GM23248 (cell line): ENCODE measurements at regions not wholly inside any gene's neighbourhood (a gene's known extent, or its start where the extent isn't known, plus 50 kb on each side); places are given as distances from the start of the nearest gene placed in this dataset.
"Not testable (repeated sequence)": the region's sequence is repeated elsewhere in the genome, so short reads cannot be mapped to it uniquely, and the experiment has no call there.

Source experiments
- DNase-seq: peaks from one replicate; pipeline ENCODE4 v3.0.0-alpha.2; 2015
- H2AFZ ChIP-seq: fragments of 200-600 bp; sonication (generic); 2 replicates; pipeline ENCODE4 v1.6.1; 2016; ENCODE audit warnings: antibody characterized with exemption
- H3F3A ChIP-seq: fragments of 200-600 bp; sonication (generic); 2 replicates; pipeline ENCODE4 v1.6.1; 2016; ENCODE audit warnings: mild to moderate bottlenecking, antibody characterized with exemption, mixed run types; ENCODE audit not compliant: insufficient read depth
- H3K27ac ChIP-seq: fragments of 200-600 bp; sonication (generic); 2 replicates; pipeline ENCODE4 v1.5.1; 2016; ENCODE audit warnings: mild to moderate bottlenecking
- H3K27me3 ChIP-seq: fragments of 200-600 bp; sonication (generic); replicated peaks from 2 replicates; pipeline ENCODE4 v1.6.1; 2016; ENCODE audit warnings: mild to moderate bottlenecking; ENCODE audit not compliant: insufficient read depth
- H3K36me3 ChIP-seq: fragments of 200-600 bp; sonication (generic); 2 replicates; pipeline ENCODE4 v1.6.1; 2016; ENCODE audit warnings: low read depth, mild to moderate bottlenecking
- H3K4me1 ChIP-seq: fragments of 200-600 bp; sonication (generic); 2 replicates; pipeline ENCODE4 v1.6.1; 2016; ENCODE audit warnings: mild to moderate bottlenecking; ENCODE audit not compliant: insufficient read depth
- H3K4me2 ChIP-seq: fragments of 200-600 bp; sonication (generic); one replicate; pipeline ENCODE4 v1.6.1; 2016; ENCODE audit warnings: mild to moderate bottlenecking; ENCODE audit not compliant: unreplicated experiment
- H3K4me3 ChIP-seq: fragments of 200-600 bp; sonication (generic); 2 replicates; pipeline ENCODE4 v1.5.1; 2016; ENCODE audit warnings: mild to moderate bottlenecking
- H3K79me2 ChIP-seq: fragments of 200-600 bp; sonication (generic); 2 replicates; pipeline ENCODE4 v1.6.1; 2016; ENCODE audit warnings: mild to moderate bottlenecking; ENCODE audit not compliant: insufficient read depth
- H3K9ac ChIP-seq: fragments of 200-600 bp; sonication (generic); 2 replicates; pipeline ENCODE4 v1.6.1; 2016; ENCODE audit warnings: mild to moderate bottlenecking
- H3K9me2 ChIP-seq: fragments of 200-600 bp; sonication (generic); 2 replicates; pipeline ENCODE4 v1.6.1; 2016; ENCODE audit warnings: mixed run types, mild to moderate bottlenecking, moderate library complexity; ENCODE audit not compliant: insufficient read depth
- H3K9me3 ChIP-seq: fragments of 200-600 bp; sonication (generic); one replicate; pipeline ENCODE4 v1.6.1; 2017; ENCODE audit warnings: low read depth
- H4K20me1 ChIP-seq: fragments of 200-600 bp; sonication (generic); 2 replicates; pipeline ENCODE4 v1.6.0; 2016; ENCODE audit not compliant: insufficient read depth
- EZH2 ChIP-seq: fragments of 200-600 bp; sonication (generic); IDR thresholded peaks from 2 replicates; pipeline ENCODE4 v1.6.1; 2018; ENCODE audit warnings: antibody characterized with exemption, mild to moderate bottlenecking; ENCODE audit not compliant: insufficient read depth, poor library complexity, severe bottlenecking
- EZH2phosphoT487 ChIP-seq: fragments of 200-600 bp; sonication (generic); IDR thresholded peaks from 2 replicates; pipeline ENCODE4 v1.6.1; 2018; ENCODE audit warnings: antibody characterized with exemption, moderate library complexity, mild to moderate bottlenecking, low read depth; ENCODE audit not compliant: insufficient read depth
- WGBS, 2 experiments: methylation state at CpG; one replicate each; pipeline ENCODE4 v1.1.6; 2015 to 2017; ENCODE audit warnings: low lambda C conversion rate in 2 of 2, low coverage in 1 of 2; ENCODE audit errors: missing lambda C conversion rate in 2 of 2; 5-methylcytosine and 5-hydroxymethylcytosine counted together
- in situ Hi-C: fragments of 300-500 bp; cut with MboI; formaldehyde crosslinking; loops from 2 replicates; pipeline ENCODE4 v1.15.0; 2020

GRCh38 chr5:92051741-92052140 lies 668.6 kb upstream of the ARRDC3 start:
- no peak for DNase-seq

GRCh38 chr5:92050970-92051369 lies 667.9 kb upstream of the ARRDC3 start:
- Histone ChIP-seq H3K4me1 (no peaks in the 10 kb centered on the region), H3K36me3 (no peaks in the 10 kb centered on the region), H4K20me1 (no peaks in the 10 kb centered on the region), H3K4me2 (no peak overlapping the region), H3K9me3 (no peaks in the 10 kb centered on the region), H3K4me3 (no peak overlapping the region), H3F3A (no peaks in the 10 kb centered on the region), H3K27ac (no peak overlapping the region), H3K27me3 (no peaks in the 10 kb centered on the region), H3K9me2 (no peaks in the 10 kb centered on the region), H3K79me2 (no peaks in the 10 kb centered on the region), H3K9ac (no peak overlapping the region), H2AFZ (no peak overlapping the region)
- in situ Hi-C loops, result no loop called here
- TF ChIP-seq EZH2, result no peak
- no peak for TF ChIP-seq EZH2phosphoT487
- DNase-seq, result no peak
- whole genome bisulfite sequencing, 2 experiments, result 22 to 43% methylated on average over 2 of the region's 2 CpGs

More at GRCh38 chr5:92051741-92052140, 668.6 kb upstream of the ARRDC3 start:
- Histone ChIP-seq H3K9me2 (no peaks in the 10 kb centered on the region), H3K4me1 (no peaks in the 10 kb centered on the region), H4K20me1 (no peaks in the 10 kb centered on the region), H3K79me2 (no peaks in the 10 kb centered on the region), H2AFZ (no peak overlapping the region), H3K4me2 (no peak overlapping the region), H3K27ac (no peak overlapping the region), H3F3A (no peaks in the 10 kb centered on the region), H3K9ac (no peak overlapping the region), H3K4me3 (no peak overlapping the region), H3K27me3 (no peaks in the 10 kb centered on the region), H3K9me3 (no peaks in the 10 kb centered on the region), H3K36me3 (no peaks in the 10 kb centered on the region)
- no peak for TF ChIP-seq EZH2phosphoT487
- TF ChIP-seq EZH2, result no peak
- in situ Hi-C loops, result no loop called here

DNA sequence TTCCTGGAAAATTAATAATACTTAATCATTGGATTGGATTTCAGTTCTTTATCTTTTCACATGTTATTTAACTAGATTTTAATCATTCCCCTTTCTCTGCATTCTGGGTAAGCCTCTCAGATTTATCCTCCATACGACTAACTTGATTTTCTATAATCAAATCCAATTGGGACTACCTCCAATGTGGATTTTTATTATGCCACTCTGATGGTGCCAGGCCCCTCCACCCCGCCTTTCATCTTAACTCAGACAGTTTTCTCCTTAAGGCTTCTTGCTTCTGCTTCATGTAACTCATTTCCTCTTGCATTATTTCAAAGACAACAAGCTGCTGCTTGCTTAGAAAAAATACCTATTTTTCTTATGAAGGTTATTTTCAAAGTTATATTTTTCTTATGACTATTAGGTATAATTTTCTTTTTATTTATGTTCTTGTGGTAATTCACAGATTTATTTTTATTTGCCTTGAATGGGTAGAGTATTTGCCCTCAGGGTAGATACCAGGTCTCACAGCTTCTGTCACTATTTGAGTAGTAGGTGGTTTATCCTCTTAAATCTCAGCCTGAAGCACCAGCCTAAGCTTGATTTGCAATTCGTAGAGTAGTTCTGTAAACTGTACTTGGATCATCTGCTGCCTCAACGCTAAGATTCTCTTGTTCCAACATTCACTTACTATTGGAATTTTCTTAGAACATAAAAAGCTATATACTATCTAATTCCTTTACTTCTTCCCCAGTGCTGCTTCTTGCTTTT lies 659.0 kb upstream of the ARRDC3 start:
- Histone ChIP-seq H3K27me3 (no peaks in the 10 kb centered on the region), H3K9me3 (peaks cover 4% of the 10 kb centered on the region), H3K4me3 (no peak overlapping the region), H3K27ac (no peak overlapping the region), H4K20me1 (no peaks in the 10 kb centered on the region), H3K9me2 (no peaks in the 10 kb centered on the region), H3K79me2 (no peaks in the 10 kb centered on the region), H3K9ac (no peak overlapping the region), H3K36me3 (no peaks in the 10 kb centered on the region), H3K4me2 (no peak overlapping the region), H3K4me1 (no peaks in the 10 kb centered on the region), H3F3A (no peaks in the 10 kb centered on the region), H2AFZ (no peak overlapping the region)
- 36 to 37% methylated on average over 4 of the region's 4 CpGs for WGBS, 2 experiments
- in situ Hi-C loops, result no loop called here
- TF ChIP-seq EZH2phosphoT487 (no peak), EZH2 (no peak)
- no peak for DNase-seq

DNA sequence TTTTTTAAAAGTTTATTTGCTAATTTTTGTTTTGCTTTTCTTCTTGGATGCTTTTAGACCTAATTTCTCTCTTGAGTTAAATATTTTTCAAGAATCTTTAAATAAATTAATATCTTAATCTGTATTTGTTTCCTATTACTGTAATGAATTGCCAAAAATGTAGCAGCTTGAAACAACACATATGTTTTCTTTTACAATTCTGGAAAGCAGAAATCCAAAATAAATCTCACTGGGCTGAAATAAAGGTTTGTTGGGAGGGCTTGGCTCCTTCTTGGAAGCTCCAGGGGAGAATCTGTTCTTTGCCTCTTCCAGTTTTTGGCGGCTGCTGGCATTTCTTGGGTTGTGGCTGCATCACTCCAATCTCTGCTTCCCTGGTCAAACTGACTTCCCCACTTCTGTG lies 658.1 kb upstream of the ARRDC3 start:
- Histone ChIP-seq H2AFZ (no peak overlapping the region), H3K27ac (no peak overlapping the region), H3K4me1 (no peaks in the 10 kb centered on the region), H3K27me3 (no peaks in the 10 kb centered on the region), H3F3A (no peaks in the 10 kb centered on the region), H4K20me1 (no peaks in the 10 kb centered on the region), H3K4me3 (no peak overlapping the region), H3K9me3 (peaks cover 4% of the 10 kb centered on the region), H3K4me2 (no peak overlapping the region), H3K36me3 (no peaks in the 10 kb centered on the region), H3K9ac (no peak overlapping the region), H3K79me2 (no peaks in the 10 kb centered on the region), H3K9me2 (no peaks in the 10 kb centered on the region)
- TF ChIP-seq EZH2phosphoT487 (no peak), EZH2 (no peak)
- 0 to 13% methylated on average over 1 of the region's 1 CpG for WGBS, 2 experiments
- in situ Hi-C loops, result no loop called here
- DNase-seq, result no peak

- H3K9me2 ChIP-seq, H3K27ac ChIP-seq, H4K20me1 ChIP-seq, H3K4me3 ChIP-seq, H3K4me1 ChIP-seq, H3F3A ChIP-seq, DNase-seq, H3K9ac ChIP-seq, H3K79me2 ChIP-seq, H3K4me2 ChIP-seq, H3K9me3 ChIP-seq, in situ Hi-C loops, H2AFZ ChIP-seq, H3K36me3 ChIP-seq: not testable (repeated sequence)
- WGBS, 2 experiments, result 60 to 61% methylated on average over 2 of the region's 2 CpGs
- peaks cover 12% of the 10 kb centered on the region; the same call in 1 of the 2 replicates for H3K27me3 ChIP-seq
Observed at GRCh38 chr5:92029792-92030191, 646.7 kb upstream of the ARRDC3 start.
